ENCODE measurements at regions not wholly inside any gene's neighbourhood (a gene's known extent, or its start where the extent isn't known, plus 50 kb on each side); places are given as distances from the start of the nearest gene placed in this dataset.

GRCh38 chr22:44426981-44427380 lies 71.1 kb downstream of the RTL6 start:
- Mint-ChIP-seq H3K9me3 (ENCODE audit: unreplicated experiment) (no peaks in the 10 kb centered on the region), H3K4me1 (ENCODE audit: unreplicated experiment) (peaks cover 38% of the 10 kb centered on the region), H3K27ac (ENCODE audit: unreplicated experiment) (no peak overlapping the region), H3K4me3 (ENCODE audit: unreplicated experiment) (no peak overlapping the region), H3K36me3 (ENCODE audit: unreplicated experiment) (no peaks in the 10 kb centered on the region), H3K27me3 (ENCODE audit: unreplicated experiment) (peaks cover 14% of the 10 kb centered on the region)
- DNase-seq (ENCODE audit: extremely low spot score, unreplicated experiment), result no peak
- no peak for TF ChIP-seq CTCF (IDR thresholded peaks at IDR 0.05)

GRCh38 chr22:44425694-44426045 lies 72.4 kb downstream of the RTL6 start:
- H3K27ac Mint-ChIP-seq (ENCODE audit: unreplicated experiment), result peak overlapping the region; percentile 52
- peaks cover 1% of the 10 kb centered on the region for H3K36me3 Mint-ChIP-seq (ENCODE audit: unreplicated experiment)
- no peak for TF ChIP-seq CTCF (IDR thresholded peaks at IDR 0.05)
- H3K4me1 Mint-ChIP-seq (ENCODE audit: unreplicated experiment), result peaks cover 38% of the 10 kb centered on the region
- peaks cover 5% of the 10 kb centered on the region for H3K9me3 Mint-ChIP-seq (ENCODE audit: unreplicated experiment)
- H3K4me3 Mint-ChIP-seq (ENCODE audit: unreplicated experiment), result no peak overlapping the region
- no peak for DNase-seq (ENCODE audit: extremely low spot score, unreplicated experiment)
- H3K27me3 Mint-ChIP-seq (ENCODE audit: unreplicated experiment), result peaks cover 17% of the 10 kb centered on the region

GRCh38 chr22:44424867-44425693 lies 73.0 kb downstream of the RTL6 start:
- no peak for DNase-seq (ENCODE audit: extremely low spot score, unreplicated experiment)
- no peak for TF ChIP-seq CTCF (IDR thresholded peaks at IDR 0.05)
- Mint-ChIP-seq H3K4me1 (ENCODE audit: unreplicated experiment) (peaks cover 38% of the 10 kb centered on the region), H3K4me3 (ENCODE audit: unreplicated experiment) (no peak overlapping the region), H3K27me3 (ENCODE audit: unreplicated experiment) (peaks cover 18% of the 10 kb centered on the region), H3K27ac (ENCODE audit: unreplicated experiment) (peak overlapping the region; percentile 52), H3K9me3 (ENCODE audit: unreplicated experiment) (peaks cover 8% of the 10 kb centered on the region), H3K36me3 (ENCODE audit: unreplicated experiment) (peaks cover 2% of the 10 kb centered on the region)

- Mint-ChIP-seq H3K4me3 (ENCODE audit: unreplicated experiment) (no peak overlapping the region), H3K4me1 (ENCODE audit: unreplicated experiment) (peaks cover 32% of the 10 kb centered on the region), H3K27ac (ENCODE audit: unreplicated experiment) (no peak overlapping the region), H3K36me3 (ENCODE audit: unreplicated experiment) (peaks cover 2% of the 10 kb centered on the region), H3K9me3 (ENCODE audit: unreplicated experiment) (peaks cover 14% of the 10 kb centered on the region), H3K27me3 (ENCODE audit: unreplicated experiment) (peaks cover 17% of the 10 kb centered on the region)
- DNase-seq (ENCODE audit: extremely low spot score, unreplicated experiment), result no peak
- no peak for TF ChIP-seq CTCF (IDR thresholded peaks at IDR 0.05)
Observed at GRCh38 chr22:44424359-44424682, 73.7 kb downstream of the RTL6 start.

- Mint-ChIP-seq H3K4me3 (ENCODE audit: unreplicated experiment) (no peak overlapping the region), H3K27me3 (ENCODE audit: unreplicated experiment) (peaks cover 14% of the 10 kb centered on the region), H3K4me1 (ENCODE audit: unreplicated experiment) (peaks cover 26% of the 10 kb centered on the region), H3K9me3 (ENCODE audit: unreplicated experiment) (peaks cover 17% of the 10 kb centered on the region), H3K36me3 (ENCODE audit: unreplicated experiment) (peaks cover 2% of the 10 kb centered on the region), H3K27ac (ENCODE audit: unreplicated experiment) (no peak overlapping the region)
- no peak for TF ChIP-seq CTCF (IDR thresholded peaks at IDR 0.05)
- DNase-seq (ENCODE audit: extremely low spot score, unreplicated experiment), result no peak
Observed at GRCh38 chr22:44423556-44424358, 74.3 kb downstream of the RTL6 start.
